ENCODE measurements at regions not wholly inside any gene's neighbourhood (a gene's known extent, or its start where the extent isn't known, plus 50 kb on each side); places are given as distances from the start of the nearest gene placed in this dataset.

DNA sequence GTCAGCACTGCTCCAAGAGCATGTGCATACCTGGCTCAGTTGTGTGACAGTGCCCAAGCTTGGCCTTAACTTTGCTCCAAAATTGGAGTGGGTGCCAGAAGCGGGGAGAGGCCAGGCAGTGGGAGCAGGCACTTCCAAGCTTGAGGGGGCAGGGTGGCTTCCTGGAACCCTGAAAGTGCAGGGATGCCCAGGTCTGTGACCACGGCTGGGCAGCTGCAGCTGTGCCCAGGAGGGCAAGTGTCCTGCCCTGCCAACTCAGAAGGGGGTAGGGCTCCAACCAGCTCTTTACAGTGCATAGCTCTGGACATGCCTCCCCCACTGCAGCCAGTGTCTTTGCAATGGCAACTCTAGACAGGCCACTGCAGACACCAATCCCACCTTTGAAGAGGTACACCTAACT, 478.6 kb downstream of the OTOL1 start:
- CTCF ChIA-PET, result no interaction called here
- TF ChIP-seq, protein P1, sequence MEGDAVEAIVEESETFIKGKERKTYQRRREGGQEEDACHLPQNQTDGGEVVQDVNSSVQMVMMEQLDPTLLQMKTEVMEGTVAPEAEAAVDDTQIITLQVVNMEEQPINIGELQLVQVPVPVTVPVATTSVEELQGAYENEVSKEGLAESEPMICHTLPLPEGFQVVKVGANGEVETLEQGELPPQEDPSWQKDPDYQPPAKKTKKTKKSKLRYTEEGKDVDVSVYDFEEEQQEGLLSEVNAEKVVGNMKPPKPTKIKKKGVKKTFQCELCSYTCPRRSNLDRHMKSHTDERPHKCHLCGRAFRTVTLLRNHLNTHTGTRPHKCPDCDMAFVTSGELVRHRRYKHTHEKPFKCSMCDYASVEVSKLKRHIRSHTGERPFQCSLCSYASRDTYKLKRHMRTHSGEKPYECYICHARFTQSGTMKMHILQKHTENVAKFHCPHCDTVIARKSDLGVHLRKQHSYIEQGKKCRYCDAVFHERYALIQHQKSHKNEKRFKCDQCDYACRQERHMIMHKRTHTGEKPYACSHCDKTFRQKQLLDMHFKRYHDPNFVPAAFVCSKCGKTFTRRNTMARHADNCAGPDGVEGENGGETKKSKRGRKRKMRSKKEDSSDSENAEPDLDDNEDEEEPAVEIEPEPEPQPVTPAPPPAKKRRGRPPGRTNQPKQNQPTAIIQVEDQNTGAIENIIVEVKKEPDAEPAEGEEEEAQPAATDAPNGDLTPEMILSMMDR (conservative IDR thresholded peaks at IDR 0.05; ENCODE audit: low read depth), result no peak
- DNase-seq (ENCODE audit: low spot score), result no peak
- no peak overlapping the region for H3K27ac ChIP-seq
- POLR2A ChIA-PET (ENCODE audit: low non-redundant PET), result no interaction called here

DNA sequence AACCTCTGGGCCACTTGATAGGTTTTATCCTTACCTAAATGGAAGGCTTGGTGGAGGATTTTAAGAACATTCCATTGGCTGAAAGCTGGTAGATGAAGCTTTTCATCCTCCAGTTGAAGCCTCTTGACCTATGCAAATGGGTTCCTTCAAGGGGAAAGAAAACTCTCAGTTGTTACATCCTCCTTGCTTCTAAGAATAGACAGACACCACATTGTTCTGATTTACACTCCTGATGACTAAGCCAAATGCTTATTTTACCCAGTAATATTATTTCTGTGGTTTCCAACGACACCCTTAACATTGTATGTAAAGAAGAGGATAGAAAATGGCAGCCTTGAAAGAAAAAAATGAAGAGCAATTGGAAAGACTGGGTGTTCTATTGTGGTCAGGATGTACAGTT, 480.5 kb downstream of the OTOL1 start:
- no peak overlapping the region for H3K27ac ChIP-seq
- ChIA-PET CTCF (no interaction called here), POLR2A (ENCODE audit: low non-redundant PET) (no interaction called here)
- TF ChIP-seq, protein P1 (conservative IDR thresholded peaks at IDR 0.05; ENCODE audit: low read depth), result no peak
- no peak for DNase-seq (ENCODE audit: low spot score)

- no peak for DNase-seq (ENCODE audit: low spot score)
- ChIA-PET CTCF (no interaction called here), POLR2A (ENCODE audit: low non-redundant PET) (no interaction called here)
- no peak overlapping the region for H3K27ac ChIP-seq
- TF ChIP-seq, protein P1 (conservative IDR thresholded peaks at IDR 0.05; ENCODE audit: low read depth), result no peak
These were observed 481.2 kb downstream of the OTOL1 start for GRCh38 chr3:161977850-161978249.

GRCh38 chr3:161987933-161988332, 491.3 kb downstream of the OTOL1 start:
- TF ChIP-seq, protein P1 (conservative IDR thresholded peaks at IDR 0.05; ENCODE audit: low read depth), result no peak
- ChIA-PET CTCF (no interaction called here), POLR2A (ENCODE audit: low non-redundant PET) (no interaction called here)
- no peak for DNase-seq (ENCODE audit: low spot score)
- no peak overlapping the region for H3K27ac ChIP-seq

DNA sequence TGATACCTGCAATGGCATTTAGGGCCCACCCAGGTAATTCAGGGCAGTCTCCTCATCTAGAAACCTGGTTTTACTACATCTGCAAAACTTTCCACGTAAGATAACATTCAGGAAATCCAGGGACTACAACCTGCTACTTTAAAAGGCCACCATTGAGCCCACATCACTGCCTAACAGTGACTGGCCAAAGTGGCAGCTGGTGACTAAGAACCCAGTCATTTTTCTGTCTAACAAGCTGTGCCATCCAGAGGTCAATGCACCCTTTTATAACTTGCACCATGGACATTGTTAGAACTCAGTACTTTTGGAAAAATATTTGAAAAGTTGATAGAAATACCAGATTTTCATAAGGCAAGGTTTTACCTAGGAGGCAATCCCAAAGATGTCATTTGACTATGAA, 492.4 kb downstream of the OTOL1 start:
- POLR2A ChIA-PET (ENCODE audit: low non-redundant PET), result no interaction called here
- DNase-seq (ENCODE audit: low spot score), result no peak
- CTCF ChIA-PET, result no interaction called here
- H3K27ac ChIP-seq, result no peak overlapping the region
- TF ChIP-seq, protein P1 (conservative IDR thresholded peaks at IDR 0.05; ENCODE audit: low read depth), result no peak

DNA sequence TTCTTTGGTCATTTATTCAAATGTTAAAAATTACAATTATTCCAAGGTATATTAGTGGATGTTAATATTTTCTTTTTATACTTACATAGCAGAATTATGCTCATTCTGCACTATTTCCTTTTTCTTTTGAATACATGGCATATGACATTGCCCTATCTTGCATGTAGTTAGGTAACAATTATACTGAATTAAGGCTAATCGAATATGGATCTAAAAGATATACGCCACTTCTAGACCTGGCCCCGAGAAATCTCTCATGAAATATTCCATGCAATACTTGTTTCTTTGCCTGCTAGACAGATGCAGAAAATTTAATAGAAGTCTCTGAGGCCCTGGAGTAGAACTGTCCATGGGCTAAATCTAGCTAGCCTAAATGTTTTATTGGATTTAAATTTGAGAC, 493.4 kb downstream of the OTOL1 start:
- no peak overlapping the region for H3K27ac ChIP-seq
- ChIA-PET CTCF (no interaction called here), POLR2A (ENCODE audit: low non-redundant PET) (no interaction called here)
- no peak for DNase-seq (ENCODE audit: low spot score)
- TF ChIP-seq, protein P1 (conservative IDR thresholded peaks at IDR 0.05; ENCODE audit: low read depth), result no peak

GRCh38 chr3:161991901-161992540, 495.4 kb downstream of the OTOL1 start:
- ChIA-PET POLR2A (ENCODE audit: low non-redundant PET) (no interaction called here), CTCF (no interaction called here)
- no peak overlapping the region for H3K27ac ChIP-seq
- TF ChIP-seq, protein P1 (conservative IDR thresholded peaks at IDR 0.05; ENCODE audit: low read depth), result no peak
- no peak for DNase-seq (ENCODE audit: low spot score)

Data from RWPE1 (cell line).